ENCODE measurements at regions not wholly inside any gene's neighbourhood (a gene's known extent, or its start where the extent isn't known, plus 50 kb on each side); places are given as distances from the start of the nearest gene placed in this dataset.

- no peak for TF ChIP-seq CTCF (IDR thresholded peaks at IDR 0.05; ENCODE audit: extremely low read depth in 1 of 2, insufficient read depth in 1 of 2, low read depth in 1 of 2, low read length in 2 of 2)
- TF ChIP-seq MAX (IDR thresholded peaks at IDR 0.05; ENCODE audit: insufficient read depth, insufficient read length) = no peak
- no peak for TF ChIP-seq POLR2A (IDR thresholded peaks at IDR 0.05; ENCODE audit: low read depth, low read length)
- no peak for TF ChIP-seq GATA2 (IDR thresholded peaks at IDR 0.05; ENCODE audit: insufficient read depth, insufficient read length, low read depth, low read length)
- TF ChIP-seq POLR2AphosphoS5 (IDR thresholded peaks at IDR 0.05; ENCODE audit: insufficient read depth, low read depth, low read length) = no peak
- no peak for TF ChIP-seq EZH2 (IDR thresholded peaks at IDR 0.05; ENCODE audit: borderline replicate concordance, low read depth, low read length, severe bottlenecking)
- TF ChIP-seq MYC (IDR thresholded peaks at IDR 0.05; ENCODE audit: low read depth, low read length) = no peak
- TF ChIP-seq FOS (IDR thresholded peaks at IDR 0.05; ENCODE audit: borderline replicate concordance, insufficient read depth, low read length) = no peak
These were observed 311.9 kb upstream of the PIK3R1 start for GRCh38 chr5:67903656-67904055.

Data from endothelial cell of umbilical vein (primary cell).